ENCODE measurements at regions not wholly inside any gene's neighbourhood (a gene's known extent, or its start where the extent isn't known, plus 50 kb on each side); places are given as distances from the start of the nearest gene placed in this dataset.

DNA sequence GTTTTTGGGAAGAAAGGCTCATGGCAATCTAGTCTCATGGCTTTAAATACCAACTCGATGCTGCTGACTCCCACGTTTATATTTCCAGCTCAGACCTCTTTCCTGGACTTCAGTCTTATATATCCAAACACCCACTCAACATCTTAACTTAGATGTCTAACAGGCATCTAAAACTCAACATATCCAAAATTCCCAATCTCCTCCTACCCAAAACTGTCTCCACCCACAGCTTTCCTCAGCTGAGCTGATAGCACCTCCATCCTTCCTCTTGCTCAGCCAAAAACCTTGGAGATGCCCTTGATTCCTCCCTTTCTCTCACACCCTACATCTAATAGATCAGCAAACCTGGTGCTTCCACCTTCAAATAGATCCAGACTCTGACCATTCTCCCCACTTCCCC, 202.5 kb downstream of the TLE3 start:
- H3K27ac ChIP-seq: no peak overlapping the region
- TF ChIP-seq, protein P1, sequence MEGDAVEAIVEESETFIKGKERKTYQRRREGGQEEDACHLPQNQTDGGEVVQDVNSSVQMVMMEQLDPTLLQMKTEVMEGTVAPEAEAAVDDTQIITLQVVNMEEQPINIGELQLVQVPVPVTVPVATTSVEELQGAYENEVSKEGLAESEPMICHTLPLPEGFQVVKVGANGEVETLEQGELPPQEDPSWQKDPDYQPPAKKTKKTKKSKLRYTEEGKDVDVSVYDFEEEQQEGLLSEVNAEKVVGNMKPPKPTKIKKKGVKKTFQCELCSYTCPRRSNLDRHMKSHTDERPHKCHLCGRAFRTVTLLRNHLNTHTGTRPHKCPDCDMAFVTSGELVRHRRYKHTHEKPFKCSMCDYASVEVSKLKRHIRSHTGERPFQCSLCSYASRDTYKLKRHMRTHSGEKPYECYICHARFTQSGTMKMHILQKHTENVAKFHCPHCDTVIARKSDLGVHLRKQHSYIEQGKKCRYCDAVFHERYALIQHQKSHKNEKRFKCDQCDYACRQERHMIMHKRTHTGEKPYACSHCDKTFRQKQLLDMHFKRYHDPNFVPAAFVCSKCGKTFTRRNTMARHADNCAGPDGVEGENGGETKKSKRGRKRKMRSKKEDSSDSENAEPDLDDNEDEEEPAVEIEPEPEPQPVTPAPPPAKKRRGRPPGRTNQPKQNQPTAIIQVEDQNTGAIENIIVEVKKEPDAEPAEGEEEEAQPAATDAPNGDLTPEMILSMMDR (IDR thresholded peaks at IDR 0.05): no peak
- TF ChIP-seq ZFX (IDR thresholded peaks at IDR 0.05; ENCODE audit: borderline replicate concordance): no peak

DNA sequence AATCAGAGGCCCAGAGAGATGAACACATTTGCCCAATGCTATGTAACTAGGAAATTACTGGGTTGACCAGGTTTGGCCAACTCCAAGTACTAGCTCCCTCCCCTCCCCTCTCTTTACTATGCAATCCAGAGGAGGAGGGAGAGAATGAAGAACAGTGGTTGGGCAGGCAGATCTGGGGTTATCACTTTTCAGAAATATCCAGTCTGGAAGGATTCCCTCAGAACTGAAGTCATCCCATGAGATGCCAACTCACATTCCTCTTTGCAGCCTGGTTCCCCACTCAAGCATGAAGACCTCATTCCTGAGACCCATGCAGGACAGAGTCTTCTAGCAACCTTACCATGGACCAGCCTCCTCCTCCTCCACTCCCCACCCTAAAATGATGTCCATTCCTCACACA, 201.1 kb downstream of the TLE3 start:
- H3K27ac ChIP-seq: no peak overlapping the region
- TF ChIP-seq, protein P1 (IDR thresholded peaks at IDR 0.05): no peak
- TF ChIP-seq ZFX (IDR thresholded peaks at IDR 0.05; ENCODE audit: borderline replicate concordance): no peak

DNA sequence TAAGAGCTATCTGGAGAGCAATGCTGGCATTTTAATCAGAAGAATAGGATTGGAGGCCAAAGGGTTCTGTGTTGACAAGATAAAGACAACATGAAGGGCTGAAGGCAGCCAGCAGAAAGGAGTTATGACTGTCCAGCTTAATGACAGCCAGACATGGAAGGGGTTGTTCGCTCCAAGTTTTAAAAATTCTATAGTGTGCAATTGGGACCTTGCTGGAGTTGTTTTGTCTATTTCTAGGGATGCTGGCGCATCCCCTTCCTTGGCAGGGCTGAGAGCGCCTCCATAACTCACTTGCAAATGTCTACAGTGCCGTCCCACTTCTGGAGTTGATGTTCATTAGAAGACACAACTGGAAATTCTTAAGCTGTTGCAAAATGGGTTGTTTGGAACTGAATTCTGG, 200.7 kb downstream of the TLE3 start:
- no peak for TF ChIP-seq ZFX (IDR thresholded peaks at IDR 0.05; ENCODE audit: borderline replicate concordance)
- TF ChIP-seq, protein P1 (IDR thresholded peaks at IDR 0.05): no peak

DNA sequence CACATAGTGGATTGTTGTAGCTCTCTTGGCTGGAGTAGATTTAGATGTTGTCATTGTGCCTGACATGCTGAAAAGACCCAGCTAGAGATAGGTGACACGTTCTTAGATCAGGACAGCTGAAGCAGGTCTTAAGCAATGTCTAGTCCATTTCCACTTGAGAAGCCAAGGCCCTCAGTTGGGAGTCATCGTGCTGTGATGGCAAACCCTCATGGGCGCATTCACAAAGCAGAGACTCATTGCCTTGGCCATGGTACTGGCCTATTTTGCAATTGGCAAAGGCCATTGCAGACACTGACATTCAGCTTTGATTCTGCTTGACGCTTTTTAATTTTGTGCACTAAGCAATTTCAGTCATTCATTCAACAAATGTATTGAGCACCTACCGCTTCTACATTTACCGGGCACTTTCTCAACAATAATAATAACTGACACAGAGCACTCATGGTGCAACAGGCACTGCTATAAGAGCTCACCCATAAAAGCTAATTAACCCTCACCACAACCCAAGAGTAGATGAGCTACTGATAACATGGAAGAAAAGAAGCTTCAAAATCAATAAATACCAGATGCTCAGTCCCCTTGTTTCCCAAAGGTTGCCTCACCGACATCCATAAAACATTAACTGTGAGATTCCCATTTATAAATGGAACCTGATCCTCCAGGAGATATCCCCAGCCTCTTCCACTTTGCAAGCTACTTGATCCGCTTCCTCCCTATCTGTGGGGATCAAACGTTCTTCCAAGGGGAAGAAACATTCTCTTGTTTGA, 200.1 kb downstream of the TLE3 start:
- H3K27ac ChIP-seq: no peak overlapping the region
- TF ChIP-seq, protein P1 (IDR thresholded peaks at IDR 0.05): no peak
- TF ChIP-seq ZFX (IDR thresholded peaks at IDR 0.05; ENCODE audit: borderline replicate concordance): no peak

More for the DNA sequence above, 200.7 kb downstream of the TLE3 start:
- H3K27ac ChIP-seq: no peak overlapping the region

DNA sequence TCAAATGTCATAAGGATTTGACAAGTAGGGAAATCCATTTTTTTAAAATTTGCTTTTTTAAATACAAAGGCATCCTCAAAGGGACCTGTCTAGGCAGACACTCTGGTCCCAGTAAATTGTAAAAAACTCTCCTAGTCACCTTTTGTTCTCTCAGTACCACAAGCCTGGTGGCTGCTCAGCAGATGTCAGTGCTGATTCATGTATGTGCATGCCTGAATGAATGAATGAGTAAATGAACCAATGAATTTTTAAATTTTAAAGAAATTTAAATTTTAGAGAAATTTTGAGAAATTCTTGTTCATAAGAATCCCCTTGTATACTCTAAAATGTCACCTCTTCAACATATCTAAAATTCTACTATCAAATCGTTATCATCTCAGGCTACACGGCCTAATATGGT, 199.5 kb downstream of the TLE3 start:
- TF ChIP-seq, protein P1 (IDR thresholded peaks at IDR 0.05): no peak
- TF ChIP-seq ZFX (IDR thresholded peaks at IDR 0.05; ENCODE audit: borderline replicate concordance): no peak
- H3K27ac ChIP-seq: no peak overlapping the region

DNA sequence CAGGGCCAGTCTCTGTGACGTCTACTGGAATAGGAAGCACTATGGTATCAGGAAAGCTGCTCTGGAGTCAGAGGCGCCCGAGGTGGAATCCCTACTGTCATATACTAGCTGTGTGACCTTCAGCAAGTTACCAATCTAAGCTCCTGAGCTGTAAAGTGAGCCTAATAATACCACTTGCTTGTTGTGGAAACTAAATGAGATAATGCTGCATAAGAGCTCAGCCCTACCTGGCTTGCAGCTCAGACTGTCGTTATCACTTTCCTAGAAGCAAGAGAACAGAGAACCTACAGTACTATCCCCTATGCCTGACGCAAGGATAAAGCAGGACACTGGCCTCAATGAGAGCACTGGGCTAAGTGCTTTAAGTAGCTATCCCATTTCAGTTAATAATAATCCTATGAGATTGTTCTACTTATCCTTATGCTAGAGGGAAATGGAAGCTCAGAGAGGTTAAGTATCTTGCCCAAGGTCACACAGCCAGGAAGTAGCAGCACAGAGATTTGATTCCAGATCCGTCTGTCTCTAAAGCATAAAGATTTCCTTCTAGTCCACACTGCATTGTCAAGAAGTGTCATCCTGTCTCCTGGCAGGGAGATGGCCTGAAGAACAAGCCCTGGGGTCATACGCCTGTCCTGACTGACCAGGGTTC, 195.2 kb downstream of the TLE3 start:
- no peak for TF ChIP-seq ZFX (IDR thresholded peaks at IDR 0.05; ENCODE audit: borderline replicate concordance)
- TF ChIP-seq, protein P1 (IDR thresholded peaks at IDR 0.05): no peak
- H3K27ac ChIP-seq: no peak overlapping the region

All from 22Rv1 (cell line).